MCF 10A (cell line): ENCODE measurements at regions not wholly inside any gene's neighbourhood (a gene's known extent, or its start where the extent isn't known, plus 50 kb on each side); places are given as distances from the start of the nearest gene placed in this dataset.

Experiments used
- BruUV-seq: library from RNA; stranded (reverse); fragments of 400-500 nt; replicated peaks from 2 replicates; lab custom pipeline; 2021; lab: Mats Ljungman, UMichigan
- CTCF ChIA-PET: fragments of 300-600 bp; sonication (Branson Sonifier 250); formaldehyde crosslinking; extraction: SDS; loops from one replicate; lab custom pipeline; 2021; ENCODE audit warnings: antibody characterized with exemption, inconsistent platforms; lab: Yijun Ruan, JAX
- POLR2A ChIA-PET: fragments of 300-600, 350-650 bp; sonication (Branson Sonifier 250); formaldehyde crosslinking; extraction: SDS; loops from one replicate; lab custom pipeline; 2020; ENCODE audit warnings: antibody characterized with exemption, inconsistent platforms; lab: Yijun Ruan, JAX
- DNase-seq: peaks from one replicate; pipeline ENCODE4 v3.0.0-alpha.2; 2018; ENCODE audit not compliant: unreplicated experiment
- H3K27ac Mint-ChIP-seq: one replicate; pipeline ENCODE4 v1.8.0; 2022; ENCODE audit warnings: mild to moderate bottlenecking, low read depth, mixed read lengths; ENCODE audit not compliant: unreplicated experiment
- H3K27me3 Mint-ChIP-seq: one replicate; pipeline ENCODE4 v1.8.0; 2022; ENCODE audit warnings: mixed read lengths; ENCODE audit not compliant: insufficient read depth, unreplicated experiment
- H3K36me3 Mint-ChIP-seq: one replicate; pipeline ENCODE4 v1.8.0; 2022; ENCODE audit warnings: mild to moderate bottlenecking, moderate library complexity, mixed read lengths; ENCODE audit not compliant: insufficient read depth, unreplicated experiment
- H3K4me1 Mint-ChIP-seq: one replicate; pipeline ENCODE4 v1.8.0; 2022; ENCODE audit warnings: mixed read lengths; ENCODE audit not compliant: insufficient read depth, unreplicated experiment
- H3K4me3 Mint-ChIP-seq: one replicate; pipeline ENCODE4 v1.8.0; 2022; ENCODE audit warnings: mild to moderate bottlenecking, moderate library complexity, mixed read lengths; ENCODE audit not compliant: unreplicated experiment
- H3K9me3 Mint-ChIP-seq: one replicate; pipeline ENCODE4 v1.8.0; 2022; ENCODE audit warnings: mixed read lengths; ENCODE audit not compliant: unreplicated experiment
- intact Hi-C: fragments of 100-400 bp; cut with micrococcal nuclease; formaldehyde crosslinking; loops from 2 replicates; pipeline ENCODE4 v1.14.1; 2022
- TF ChIP-seq, protein P1 (sequence below): fragments of 200-600 bp; IDR thresholded peaks from one replicate; pipeline ENCODE4 v1.8.0; 2022; ENCODE audit warnings: antibody characterized with exemption, mild to moderate bottlenecking; ENCODE audit not compliant: unreplicated experiment

DNA sequence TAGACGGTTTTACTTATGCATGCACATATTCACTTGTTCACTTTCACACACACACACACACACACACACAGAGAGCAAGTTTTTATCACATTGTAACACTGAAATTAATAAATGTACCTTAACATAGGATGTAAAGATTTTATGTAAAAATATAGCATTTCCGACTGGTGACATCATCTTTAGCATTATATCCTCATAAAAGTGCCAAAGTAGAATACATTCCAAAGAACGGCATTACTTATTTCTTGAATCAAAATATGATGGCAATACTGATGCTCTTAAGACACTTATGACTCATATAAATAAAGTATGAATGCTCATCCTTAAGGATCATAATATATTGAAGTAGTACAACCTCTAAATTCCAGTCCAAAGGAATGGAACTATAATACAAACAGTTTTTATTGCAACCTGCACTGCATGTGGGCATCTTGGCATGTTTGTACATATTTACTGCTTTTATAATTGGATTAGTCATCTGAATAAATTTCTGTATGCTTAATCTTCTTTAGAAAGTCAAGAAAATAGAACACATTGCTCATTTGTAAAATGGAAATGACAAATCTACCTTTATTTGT is 290.0 kb upstream of the SEMA3A start:
- TF ChIP-seq, protein P1, sequence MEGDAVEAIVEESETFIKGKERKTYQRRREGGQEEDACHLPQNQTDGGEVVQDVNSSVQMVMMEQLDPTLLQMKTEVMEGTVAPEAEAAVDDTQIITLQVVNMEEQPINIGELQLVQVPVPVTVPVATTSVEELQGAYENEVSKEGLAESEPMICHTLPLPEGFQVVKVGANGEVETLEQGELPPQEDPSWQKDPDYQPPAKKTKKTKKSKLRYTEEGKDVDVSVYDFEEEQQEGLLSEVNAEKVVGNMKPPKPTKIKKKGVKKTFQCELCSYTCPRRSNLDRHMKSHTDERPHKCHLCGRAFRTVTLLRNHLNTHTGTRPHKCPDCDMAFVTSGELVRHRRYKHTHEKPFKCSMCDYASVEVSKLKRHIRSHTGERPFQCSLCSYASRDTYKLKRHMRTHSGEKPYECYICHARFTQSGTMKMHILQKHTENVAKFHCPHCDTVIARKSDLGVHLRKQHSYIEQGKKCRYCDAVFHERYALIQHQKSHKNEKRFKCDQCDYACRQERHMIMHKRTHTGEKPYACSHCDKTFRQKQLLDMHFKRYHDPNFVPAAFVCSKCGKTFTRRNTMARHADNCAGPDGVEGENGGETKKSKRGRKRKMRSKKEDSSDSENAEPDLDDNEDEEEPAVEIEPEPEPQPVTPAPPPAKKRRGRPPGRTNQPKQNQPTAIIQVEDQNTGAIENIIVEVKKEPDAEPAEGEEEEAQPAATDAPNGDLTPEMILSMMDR, result no peak
- intact Hi-C loops, result no loop called here
- DNase-seq, result peak; percentile 6
- H3K4me3 Mint-ChIP-seq, result no peak overlapping the region
- BruUV-seq, result no TSS peak
- no peaks in the 10 kb centered on the region for H3K4me1 Mint-ChIP-seq
- ChIA-PET POLR2A (interaction anchor here (0.5 kb wide), 1 partner anchor 11 kb away, joined by 3 read pairs; no protein-coding TSS in a partner anchor), CTCF (no interaction called here)
- H3K9me3 Mint-ChIP-seq, result no peaks in the 10 kb centered on the region
- H3K27me3 Mint-ChIP-seq, result no peaks in the 10 kb centered on the region
- H3K36me3 Mint-ChIP-seq, result no peaks in the 10 kb centered on the region
- H3K27ac Mint-ChIP-seq, result no peak overlapping the region

DNA sequence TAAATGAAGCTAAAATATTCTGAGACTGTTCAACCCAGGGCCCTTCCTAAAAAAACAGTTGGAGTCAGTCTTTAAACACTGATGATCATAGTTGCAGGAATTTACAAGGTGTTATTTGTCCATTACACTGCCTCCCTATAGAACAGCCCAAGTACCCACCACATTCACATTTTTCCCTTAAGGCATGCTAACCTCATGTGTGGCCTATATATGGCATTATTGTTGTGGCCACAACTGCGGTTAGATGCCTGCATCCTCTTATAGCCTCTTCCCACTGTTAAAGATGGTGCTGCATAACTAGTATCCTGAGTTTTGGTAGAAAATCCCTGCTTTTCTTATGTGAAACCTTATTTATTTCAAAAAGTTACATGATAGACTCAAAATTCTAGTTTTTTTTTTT is 287.9 kb upstream of the SEMA3A start:
- intact Hi-C loops, result no loop called here
- BruUV-seq, result no TSS peak
- H3K27ac Mint-ChIP-seq, result no peak overlapping the region
- no peaks in the 10 kb centered on the region for H3K9me3 Mint-ChIP-seq
- POLR2A ChIA-PET, result interaction anchor here (0.7 to 0.8 kb wide), 2 partner anchors 9 to 46 kb away, joined by 3 read pairs; no protein-coding TSS in a partner anchor
- TF ChIP-seq, protein P1, result no peak
- H3K4me3 Mint-ChIP-seq, result no peak overlapping the region
- H3K27me3 Mint-ChIP-seq, result no peaks in the 10 kb centered on the region
- no peaks in the 10 kb centered on the region for H3K4me1 Mint-ChIP-seq
- no peaks in the 10 kb centered on the region for H3K36me3 Mint-ChIP-seq
- no peak for DNase-seq
- CTCF ChIA-PET, result no interaction called here

DNA sequence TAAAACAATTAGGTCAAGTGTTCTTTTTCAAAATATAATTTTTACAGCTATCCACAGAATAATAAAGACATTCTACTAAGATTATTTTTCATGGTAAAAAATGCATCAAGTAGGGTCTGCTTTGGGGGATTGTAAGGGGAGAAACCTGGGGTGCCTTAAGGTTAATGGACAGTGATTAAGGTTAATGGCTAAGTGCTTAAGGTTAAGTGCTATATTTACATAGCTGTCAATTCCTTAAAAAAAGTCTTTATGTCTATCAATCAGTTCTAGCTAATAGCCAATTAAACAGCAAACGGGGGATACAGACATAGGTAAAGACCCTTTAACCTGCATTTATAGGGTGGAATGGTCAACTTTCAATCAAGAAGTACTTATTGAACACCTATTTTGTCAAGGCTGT is 284.5 kb upstream of the SEMA3A start:
- ChIA-PET CTCF (no interaction called here), POLR2A (no interaction called here)
- H3K36me3 Mint-ChIP-seq, result no peaks in the 10 kb centered on the region
- no peak overlapping the region for H3K4me3 Mint-ChIP-seq
- intact Hi-C loops, result no loop called here
- BruUV-seq, result no TSS peak
- H3K9me3 Mint-ChIP-seq, result no peaks in the 10 kb centered on the region
- H3K27me3 Mint-ChIP-seq, result no peaks in the 10 kb centered on the region
- H3K4me1 Mint-ChIP-seq, result no peaks in the 10 kb centered on the region
- no peak for DNase-seq
- H3K27ac Mint-ChIP-seq, result no peak overlapping the region
- TF ChIP-seq, protein P1, result no peak

DNA sequence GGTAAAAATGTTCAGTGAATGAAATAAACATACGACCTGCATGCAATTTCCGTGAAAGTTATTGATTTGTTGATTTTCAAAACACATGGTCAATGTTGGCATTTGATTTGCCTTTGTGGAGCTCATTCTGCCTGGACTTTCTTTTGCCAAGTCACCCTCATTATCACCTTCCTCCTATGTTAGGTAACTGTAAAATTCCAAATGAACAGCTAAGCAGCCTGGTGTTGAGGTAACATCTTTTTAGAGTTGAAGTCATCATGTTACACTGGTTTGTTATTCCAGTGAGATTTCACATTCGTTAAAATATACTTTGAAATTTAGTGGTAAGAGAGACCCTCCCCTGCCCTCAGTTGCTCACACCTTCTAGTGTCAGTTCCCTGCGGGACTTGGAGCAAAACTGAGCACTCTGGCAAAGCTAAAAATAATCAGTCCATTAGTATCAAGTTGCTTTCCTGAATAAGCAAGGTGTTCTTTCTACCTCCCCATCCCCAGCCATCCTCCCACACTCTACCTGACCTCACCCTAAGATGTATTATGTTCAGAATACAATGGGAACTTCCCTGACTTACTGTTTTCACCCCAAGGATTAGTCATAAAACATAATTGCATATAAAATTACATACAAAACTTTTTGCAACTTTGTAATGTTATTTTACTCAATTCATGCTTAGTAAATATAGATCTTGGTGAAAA is 283.3 kb upstream of the SEMA3A start:
- Mint-ChIP-seq H3K9me3 (no peaks in the 10 kb centered on the region), H3K4me3 (no peak overlapping the region), H3K4me1 (no peaks in the 10 kb centered on the region), H3K36me3 (no peaks in the 10 kb centered on the region), H3K27me3 (no peaks in the 10 kb centered on the region), H3K27ac (no peak overlapping the region)
- TF ChIP-seq, protein P1, result no peak
- no TSS peak for BruUV-seq
- ChIA-PET CTCF (interaction anchor here (0.6 to 0.7 kb wide), 2 partner anchors 20 to 537 kb away, joined by 3 to 4 read pairs; no protein-coding TSS in a partner anchor), POLR2A (no interaction called here)
- peak; percentile 46 for DNase-seq
- intact Hi-C loops, result no loop called here
